ENCODE measurements at regions not wholly inside any gene's neighbourhood (a gene's known extent, or its start where the extent isn't known, plus 50 kb on each side); places are given as distances from the start of the nearest gene placed in this dataset.

DNA sequence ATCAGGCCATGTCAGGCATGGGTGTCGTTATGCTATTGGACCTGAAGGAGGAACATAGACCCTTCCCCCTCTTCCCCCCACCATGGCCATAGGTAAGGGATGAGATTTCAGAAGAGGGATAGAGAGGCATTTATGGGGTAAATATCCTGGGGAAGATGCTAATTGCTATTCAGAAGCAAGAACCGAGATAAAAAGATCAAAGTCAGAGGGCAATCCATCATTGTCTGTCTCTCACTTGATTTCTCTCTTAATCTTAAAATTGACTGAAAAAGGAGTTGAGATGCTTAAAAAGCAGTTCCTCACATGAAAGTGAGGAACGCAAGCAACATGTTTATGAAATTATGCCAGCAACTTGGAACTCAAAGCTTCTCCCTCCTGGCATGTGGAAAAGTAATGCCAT, 212.0 kb downstream of the RPAP3 start:
- ChIA-PET CTCF (ENCODE audit: low intra/inter-chr PET ratio, low total read pairs) (no interaction called here), POLR2A (no interaction called here)
- Histone ChIP-seq H3K4me3 (replicated peaks in 1 of 3; ENCODE audit: insufficient read depth in 1 of 3, low read depth in 2 of 3, low read length in 3 of 3) (no peak overlapping the region), H3K4me1 (ENCODE audit: insufficient read depth, low read length) (no peaks in the 10 kb centered on the region), H3K9me3 (ENCODE audit: low read length) (no peaks in the 10 kb centered on the region; the same call in 1 of the 2 replicates), H4K20me1 (ENCODE audit: insufficient read depth, low read length) (no peaks in the 10 kb centered on the region), H3K9ac (ENCODE audit: insufficient read depth, low read depth, low read length) (no peak overlapping the region), H3K4me2 (ENCODE audit: low read depth, low read length) (no peak overlapping the region), H2AFZ (ENCODE audit: low read length) (no peak overlapping the region), H3K79me2 (ENCODE audit: insufficient read depth, low read length) (no peaks in the 10 kb centered on the region), H3K27ac (ENCODE audit: extremely low read length, insufficient read depth, low read length) (no peak overlapping the region), H3K27me3 (ENCODE audit: control insufficient read depth in 1 of 2, insufficient read depth in 2 of 2, low read length in 2 of 2) (no peaks in the 10 kb centered on the region), H3K36me3 (replicated peaks in 1 of 2; ENCODE audit: control insufficient read depth in 1 of 2, insufficient read depth in 2 of 2, low read length in 2 of 2) (no peaks in the 10 kb centered on the region)
- no peak for FAIRE-seq
- BruUV-seq (replicated peaks), result no TSS peak
- DNase-seq (ENCODE audit: low spot score), result no peak
- WGBS (ENCODE audit: low lambda C conversion rate), result 0% methylated on average over 3 of the region's 3 CpGs
- in situ Hi-C loops (cut with HindIII; ENCODE audit: extremely low pct_ligation_motif_present, low pct_unique_long_range_greater_than_20kb), result no loop called here
- no peak for ATAC-seq
- TF ChIP-seq, protein P1, sequence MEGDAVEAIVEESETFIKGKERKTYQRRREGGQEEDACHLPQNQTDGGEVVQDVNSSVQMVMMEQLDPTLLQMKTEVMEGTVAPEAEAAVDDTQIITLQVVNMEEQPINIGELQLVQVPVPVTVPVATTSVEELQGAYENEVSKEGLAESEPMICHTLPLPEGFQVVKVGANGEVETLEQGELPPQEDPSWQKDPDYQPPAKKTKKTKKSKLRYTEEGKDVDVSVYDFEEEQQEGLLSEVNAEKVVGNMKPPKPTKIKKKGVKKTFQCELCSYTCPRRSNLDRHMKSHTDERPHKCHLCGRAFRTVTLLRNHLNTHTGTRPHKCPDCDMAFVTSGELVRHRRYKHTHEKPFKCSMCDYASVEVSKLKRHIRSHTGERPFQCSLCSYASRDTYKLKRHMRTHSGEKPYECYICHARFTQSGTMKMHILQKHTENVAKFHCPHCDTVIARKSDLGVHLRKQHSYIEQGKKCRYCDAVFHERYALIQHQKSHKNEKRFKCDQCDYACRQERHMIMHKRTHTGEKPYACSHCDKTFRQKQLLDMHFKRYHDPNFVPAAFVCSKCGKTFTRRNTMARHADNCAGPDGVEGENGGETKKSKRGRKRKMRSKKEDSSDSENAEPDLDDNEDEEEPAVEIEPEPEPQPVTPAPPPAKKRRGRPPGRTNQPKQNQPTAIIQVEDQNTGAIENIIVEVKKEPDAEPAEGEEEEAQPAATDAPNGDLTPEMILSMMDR (CRISPR knock-in tag; IDR thresholded peaks at IDR 0.05), result no peak
- no peak for TF ChIP-seq ZNF180 (CRISPR knock-in tag; IDR thresholded peaks at IDR 0.05; ENCODE audit: borderline replicate concordance, low read depth)
- no peak for TF ChIP-seq ZNF354B (CRISPR knock-in tag; IDR thresholded peaks at IDR 0.05)
- TF ChIP-seq MLLT10 (CRISPR knock-in tag; IDR thresholded peaks at IDR 0.05), result no peak
- TF ChIP-seq, protein P2, sequence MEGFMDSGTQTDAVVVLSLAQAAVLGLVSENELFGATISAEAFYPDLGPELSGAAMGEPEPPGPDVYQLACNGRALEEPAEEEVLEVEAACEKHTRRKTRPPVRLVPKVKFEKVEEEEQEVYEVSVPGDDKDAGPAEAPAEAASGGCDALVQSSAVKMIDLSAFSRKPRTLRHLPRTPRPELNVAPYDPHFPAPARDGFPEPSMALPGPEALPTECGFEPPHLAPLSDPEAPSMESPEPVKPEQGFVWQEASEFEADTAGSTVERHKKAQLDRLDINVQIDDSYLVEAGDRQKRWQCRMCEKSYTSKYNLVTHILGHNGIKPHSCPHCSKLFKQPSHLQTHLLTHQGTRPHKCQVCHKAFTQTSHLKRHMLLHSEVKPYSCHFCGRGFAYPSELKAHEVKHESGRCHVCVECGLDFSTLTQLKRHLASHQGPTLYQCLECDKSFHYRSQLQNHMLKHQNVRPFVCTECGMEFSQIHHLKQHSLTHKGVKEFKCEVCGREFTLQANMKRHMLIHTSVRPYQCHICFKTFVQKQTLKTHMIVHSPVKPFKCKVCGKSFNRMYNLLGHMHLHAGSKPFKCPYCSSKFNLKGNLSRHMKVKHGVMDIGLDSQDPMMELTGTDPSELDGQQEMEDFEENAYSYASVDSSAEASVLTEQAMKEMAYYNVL (CRISPR knock-in tag; IDR thresholded peaks at IDR 0.05; ENCODE audit: borderline replicate concordance), result no peak
- TF ChIP-seq GABPB1 (CRISPR knock-in tag; IDR thresholded peaks at IDR 0.05), result no peak
- TF ChIP-seq, protein P3, sequence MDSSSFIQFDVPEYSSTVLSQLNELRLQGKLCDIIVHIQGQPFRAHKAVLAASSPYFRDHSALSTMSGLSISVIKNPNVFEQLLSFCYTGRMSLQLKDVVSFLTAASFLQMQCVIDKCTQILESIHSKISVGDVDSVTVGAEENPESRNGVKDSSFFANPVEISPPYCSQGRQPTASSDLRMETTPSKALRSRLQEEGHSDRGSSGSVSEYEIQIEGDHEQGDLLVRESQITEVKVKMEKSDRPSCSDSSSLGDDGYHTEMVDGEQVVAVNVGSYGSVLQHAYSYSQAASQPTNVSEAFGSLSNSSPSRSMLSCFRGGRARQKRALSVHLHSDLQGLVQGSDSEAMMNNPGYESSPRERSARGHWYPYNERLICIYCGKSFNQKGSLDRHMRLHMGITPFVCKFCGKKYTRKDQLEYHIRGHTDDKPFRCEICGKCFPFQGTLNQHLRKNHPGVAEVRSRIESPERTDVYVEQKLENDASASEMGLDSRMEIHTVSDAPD (CRISPR knock-in tag; IDR thresholded peaks at IDR 0.05), result no peak
- TF ChIP-seq, protein P4, sequence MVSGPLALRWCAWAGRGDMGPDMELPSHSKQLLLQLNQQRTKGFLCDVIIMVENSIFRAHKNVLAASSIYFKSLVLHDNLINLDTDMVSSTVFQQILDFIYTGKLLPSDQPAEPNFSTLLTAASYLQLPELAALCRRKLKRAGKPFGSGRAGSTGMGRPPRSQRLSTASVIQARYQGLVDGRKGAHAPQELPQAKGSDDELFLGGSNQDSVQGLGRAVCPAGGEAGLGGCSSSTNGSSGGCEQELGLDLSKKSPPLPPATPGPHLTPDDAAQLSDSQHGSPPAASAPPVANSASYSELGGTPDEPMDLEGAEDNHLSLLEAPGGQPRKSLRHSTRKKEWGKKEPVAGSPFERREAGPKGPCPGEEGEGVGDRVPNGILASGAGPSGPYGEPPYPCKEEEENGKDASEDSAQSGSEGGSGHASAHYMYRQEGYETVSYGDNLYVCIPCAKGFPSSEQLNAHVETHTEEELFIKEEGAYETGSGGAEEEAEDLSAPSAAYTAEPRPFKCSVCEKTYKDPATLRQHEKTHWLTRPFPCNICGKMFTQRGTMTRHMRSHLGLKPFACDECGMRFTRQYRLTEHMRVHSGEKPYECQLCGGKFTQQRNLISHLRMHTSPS (CRISPR knock-in tag; IDR thresholded peaks at IDR 0.05; ENCODE audit: low read depth), result no peak
- no peak for TF ChIP-seq CEBPZ (IDR thresholded peaks at IDR 0.05; ENCODE audit: low read length)
- no peak for TF ChIP-seq HNRNPH1 (optimal IDR thresholded peaks at IDR 0.05; ENCODE audit: low read depth, low read length)
- intact Hi-C loops (cut with micrococcal nuclease; ENCODE audit: unreplicated experiment), result no loop called here

Measured in HepG2 (cell line).